OCI-LY7 (cell line): ENCODE measurements at regions not wholly inside any gene's neighbourhood (a gene's known extent, or its start where the extent isn't known, plus 50 kb on each side); places are given as distances from the start of the nearest gene placed in this dataset.

Experiments used
- BruUV-seq: library from RNA; stranded (reverse); fragments of 400-500 nt; replicated peaks from 2 replicates; lab custom pipeline; 2021; lab: Mats Ljungman, UMichigan
- CTCF ChIA-PET: fragments of 300-600 bp; sonication (Branson Sonifier 250); formaldehyde crosslinking; loops from one replicate; lab custom pipeline; 2022; ENCODE audit warnings: antibody characterized with exemption; ENCODE audit not compliant: unreplicated experiment; lab: Charles Lee
- POLR2A ChIA-PET: fragments of 300-600 bp; sonication (Branson Sonifier 250); formaldehyde crosslinking; loops from one replicate; lab custom pipeline; 2022; ENCODE audit warnings: antibody characterized with exemption; lab: Charles Lee
- DNase-seq: peaks from one replicate; pipeline ENCODE4 v3.0.0-alpha.2; 2015; ENCODE audit warnings: low spot score
- H2AFZ ChIP-seq: fragments of 200-600 bp; sonication (generic), shearing (Covaris generic); 2 replicates; pipeline ENCODE4 v1.6.1; 2014; ENCODE audit warnings: mild to moderate bottlenecking, antibody characterized with exemption, low read length, moderate library complexity
- H3K27ac ChIP-seq: fragments of 200-600 bp; sonication (generic); 2 replicates; pipeline ENCODE4 v1.5.1; 2014; ENCODE audit warnings: mixed run types, low read depth, mild to moderate bottlenecking, moderate library complexity, low read length, inconsistent platforms; ENCODE audit not compliant: poor library complexity, severe bottlenecking
- H3K36me3 ChIP-seq: fragments of 200-600 bp; sonication (generic); 2 replicates; pipeline ENCODE4 v1.6.1; 2014; ENCODE audit warnings: mild to moderate bottlenecking, antibody characterized with exemption, low read length, moderate library complexity, mixed read lengths; ENCODE audit not compliant: insufficient read depth
- H3K4me1 ChIP-seq: fragments of 200-600 bp; sonication (generic); 2 replicates; pipeline ENCODE4 v1.5.1; 2014; ENCODE audit warnings: mild to moderate bottlenecking, low read length; ENCODE audit not compliant: insufficient read depth, poor library complexity, severe bottlenecking
- H3K4me2 ChIP-seq: fragments of 200-600 bp; sonication (generic); 2 replicates; pipeline ENCODE4 v1.6.1; 2014; ENCODE audit warnings: mild to moderate bottlenecking, low read length
- H3K4me3 ChIP-seq: fragments of 200-600 bp; sonication (generic); 2 replicates; pipeline ENCODE4 v1.5.1; 2014; ENCODE audit warnings: mild to moderate bottlenecking, low read depth, low read length; ENCODE audit not compliant: poor library complexity, severe bottlenecking
- H3K79me2 ChIP-seq: fragments of 200-600 bp; sonication (generic); 2 replicates; pipeline ENCODE4 v1.6.1; 2016; ENCODE audit warnings: low read depth, mild to moderate bottlenecking, low read length, moderate library complexity, mixed read lengths; ENCODE audit not compliant: insufficient read depth
- H3K9me2 ChIP-seq: fragments of 200-600 bp; sonication (generic); 2 replicates; pipeline ENCODE4 v1.6.1; 2016; ENCODE audit warnings: mild to moderate bottlenecking, low read length, mixed read lengths; ENCODE audit not compliant: insufficient read depth
- H3K9me3 ChIP-seq: fragments of 200-600 bp; sonication (generic); 2 replicates; pipeline ENCODE4 v1.6.1; 2014; ENCODE audit warnings: mild to moderate bottlenecking, mixed run types, low read length, mixed read lengths
- H4K20me1 ChIP-seq: fragments of 200-600 bp; sonication (generic); 2 replicates; pipeline ENCODE4 v1.6.1; 2014; ENCODE audit warnings: mild to moderate bottlenecking, antibody characterized with exemption, low read length, moderate library complexity, mixed read lengths; ENCODE audit not compliant: insufficient read depth
- CTCF ChIP-seq: fragments of 200-600 bp; sonication (generic); conservative IDR thresholded peaks from 2 replicates; pipeline ENCODE4 v1.5.1; 2014; ENCODE audit warnings: mild to moderate bottlenecking, antibody characterized with exemption, low read length, moderate library complexity, mixed read lengths
- EZH2phosphoT487 ChIP-seq: fragments of 200-600 bp; sonication (generic); IDR thresholded peaks from 2 replicates; pipeline ENCODE4 v1.6.1; 2018; ENCODE audit warnings: low read depth, borderline replicate concordance, mild to moderate bottlenecking, mixed run types, antibody characterized with exemption, low read length, moderate library complexity, mixed read lengths
- intact Hi-C: fragments of 100-400 bp; cut with micrococcal nuclease; formaldehyde crosslinking; loops from one replicate; pipeline ENCODE4 v1.10.0; 2022; ENCODE audit not compliant: unreplicated experiment

GRCh38 chr18:7464245-7464966 is 102.7 kb upstream of the PTPRM start:
- H3K9me2 ChIP-seq, result no peaks in the 10 kb centered on the region
- no peak overlapping the region for H2AFZ ChIP-seq
- no peaks in the 10 kb centered on the region for H3K36me3 ChIP-seq
- H3K4me2 ChIP-seq, result no peak overlapping the region
- no TSS peak for BruUV-seq
- no peak overlapping the region for H3K4me3 ChIP-seq
- H3K27ac ChIP-seq, result no peak overlapping the region
- no peaks in the 10 kb centered on the region for H3K4me1 ChIP-seq
- ChIA-PET POLR2A (no interaction called here), CTCF (no interaction called here)
- no peaks in the 10 kb centered on the region for H3K9me3 ChIP-seq
- no peak for DNase-seq
- TF ChIP-seq CTCF (no peak), EZH2phosphoT487 (no peak)
- no peaks in the 10 kb centered on the region for H4K20me1 ChIP-seq
- intact Hi-C loops, result no loop called here
- H3K79me2 ChIP-seq, result no peaks in the 10 kb centered on the region

GRCh38 chr18:7466190-7466589 is 100.9 kb upstream of the PTPRM start:
- Histone ChIP-seq H3K4me3 (no peak overlapping the region), H3K9me2 (no peaks in the 10 kb centered on the region), H4K20me1 (no peaks in the 10 kb centered on the region), H2AFZ (no peak overlapping the region), H3K27ac (no peak overlapping the region), H3K79me2 (no peaks in the 10 kb centered on the region), H3K4me1 (no peaks in the 10 kb centered on the region), H3K36me3 (no peaks in the 10 kb centered on the region), H3K9me3 (no peaks in the 10 kb centered on the region), H3K4me2 (no peak overlapping the region)
- no peak for TF ChIP-seq EZH2phosphoT487
- TF ChIP-seq CTCF, result no peak
- POLR2A ChIA-PET, result no interaction called here
- DNase-seq, result no peak
- no TSS peak for BruUV-seq
- intact Hi-C loops, result no loop called here
- CTCF ChIA-PET, result no interaction called here

GRCh38 chr18:7467708-7468466 is 99.2 kb upstream of the PTPRM start:
- intact Hi-C loops, result no loop called here
- no peak for DNase-seq
- Histone ChIP-seq H4K20me1 (no peaks in the 10 kb centered on the region), H3K9me3 (no peaks in the 10 kb centered on the region), H3K4me3 (no peak overlapping the region), H3K36me3 (no peaks in the 10 kb centered on the region), H2AFZ (no peak overlapping the region), H3K27ac (no peak overlapping the region), H3K4me1 (no peaks in the 10 kb centered on the region), H3K9me2 (no peaks in the 10 kb centered on the region), H3K4me2 (no peak overlapping the region), H3K79me2 (no peaks in the 10 kb centered on the region)
- CTCF ChIA-PET, result no interaction called here
- TF ChIP-seq EZH2phosphoT487 (no peak), CTCF (no peak)
- POLR2A ChIA-PET, result interaction anchor here (0.5 kb wide), 1 partner anchor 150 kb away, joined by 3 read pairs; no protein-coding TSS in a partner anchor
- BruUV-seq, result no TSS peak
